Smooth muscle cell (in vitro differentiated cells): ENCODE measurements at regions not wholly inside any gene's neighbourhood (a gene's known extent, or its start where the extent isn't known, plus 50 kb on each side); places are given as distances from the start of the nearest gene placed in this dataset.

ENCODE experiments used
- DNase-seq: peaks from one replicate; lab custom pipeline; 2025; ENCODE audit not compliant: unreplicated experiment; lab: John Stamatoyannopoulos, UW
- H2AFZ ChIP-seq: fragments of 200-600 bp; sonication (generic); 2 replicates; pipeline ENCODE4 v1.6.0; 2016; ENCODE audit warnings: antibody characterized with exemption, low read depth, mild to moderate bottlenecking
- H3F3A ChIP-seq: fragments of 200-600 bp; sonication (generic); 2 replicates; pipeline ENCODE4 v1.6.0; 2017; ENCODE audit warnings: antibody characterized with exemption, low read depth
- H3K27ac ChIP-seq: fragments of 200-600 bp; sonication (generic); 2 replicates; pipeline ENCODE4 v1.5.1; 2016; ENCODE audit warnings: low read depth, mild to moderate bottlenecking
- H3K27me3 ChIP-seq: fragments of 200-600 bp; sonication (generic); 2 replicates; pipeline ENCODE4 v1.6.1; 2016; ENCODE audit warnings: low read depth, mild to moderate bottlenecking
- H3K36me3 ChIP-seq: fragments of 200-600 bp; sonication (generic); 2 replicates; pipeline ENCODE4 v1.5.1; 2016; ENCODE audit warnings: low read depth
- H3K4me1 ChIP-seq: fragments of 200-600 bp; sonication (generic); 2 replicates; pipeline ENCODE4 v1.5.1; 2016; ENCODE audit warnings: low read depth
- H3K4me2 ChIP-seq: fragments of 200-600 bp; sonication (generic); 2 replicates; pipeline ENCODE4 v1.6.0; 2016; ENCODE audit warnings: mild to moderate bottlenecking
- H3K4me3 ChIP-seq: fragments of 200-600 bp; sonication (generic); 2 replicates; pipeline ENCODE4 v1.5.1; 2016; ENCODE audit warnings: mild to moderate bottlenecking
- H3K79me2 ChIP-seq: fragments of 200-600 bp; sonication (generic); 2 replicates; pipeline ENCODE4 v1.6.0; 2016; ENCODE audit warnings: low read depth, mild to moderate bottlenecking
- H3K9ac ChIP-seq: fragments of 200-600 bp; sonication (generic); 2 replicates; pipeline ENCODE4 v1.6.0; 2016; ENCODE audit warnings: low read depth
- H3K9me3 ChIP-seq: fragments of 200-600 bp; sonication (generic); replicated peaks from 2 replicates; pipeline ENCODE4 v1.5.1; 2016; ENCODE audit warnings: low read depth
- H4K20me1 ChIP-seq: fragments of 200-600 bp; sonication (generic); 2 replicates; pipeline ENCODE4 v1.6.0; 2016; ENCODE audit warnings: low read depth
- CTCF ChIP-seq: fragments of 200-600 bp; sonication (generic); IDR thresholded peaks from 2 replicates; pipeline ENCODE4 v1.5.1; 2017; ENCODE audit warnings: borderline replicate concordance, mild to moderate bottlenecking, antibody characterized with exemption; ENCODE audit not compliant: insufficient read depth, poor library complexity, severe bottlenecking
- WGBS: methylation state at CpG from one replicate; pipeline ENCODE4 v1.1.7; 2016; ENCODE audit warnings: low lambda C conversion rate; 5-methylcytosine and 5-hydroxymethylcytosine counted together

DNA sequence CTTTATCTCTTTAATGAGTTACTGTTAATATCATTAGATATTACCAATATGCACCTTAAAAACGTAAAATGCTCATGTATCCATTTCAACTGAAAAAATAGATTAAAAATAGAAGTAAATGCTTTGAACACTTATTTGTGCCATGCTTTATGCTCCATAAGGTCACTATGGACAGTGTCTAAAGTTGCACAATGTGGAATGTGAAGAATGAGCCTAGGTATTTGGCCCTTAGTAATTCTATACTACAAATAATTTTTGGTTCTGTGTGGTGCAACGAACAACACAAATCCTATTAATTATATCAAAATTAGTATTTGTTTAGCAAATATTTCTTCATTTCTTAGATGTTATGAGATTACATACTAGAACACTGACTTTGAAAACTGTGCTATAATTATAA lies 469.9 kb upstream of the TUSC1 start:
- Histone ChIP-seq H3K79me2 (no peaks in the 10 kb centered on the region), H3K27me3 (no peaks in the 10 kb centered on the region), H3K9ac (no peak overlapping the region), H3K36me3 (no peaks in the 10 kb centered on the region), H3K27ac (no peak overlapping the region), H3K9me3 (no peaks in the 10 kb centered on the region), H3K4me1 (peaks cover 3% of the 10 kb centered on the region), H4K20me1 (no peaks in the 10 kb centered on the region), H3K4me3 (no peak overlapping the region), H2AFZ (no peak overlapping the region), H3K4me2 (no peak overlapping the region), H3F3A (no peaks in the 10 kb centered on the region)
- WGBS: 87% methylated on average over 2 of the region's 2 CpGs
- no peak for TF ChIP-seq CTCF
- DNase-seq: no peak

DNA sequence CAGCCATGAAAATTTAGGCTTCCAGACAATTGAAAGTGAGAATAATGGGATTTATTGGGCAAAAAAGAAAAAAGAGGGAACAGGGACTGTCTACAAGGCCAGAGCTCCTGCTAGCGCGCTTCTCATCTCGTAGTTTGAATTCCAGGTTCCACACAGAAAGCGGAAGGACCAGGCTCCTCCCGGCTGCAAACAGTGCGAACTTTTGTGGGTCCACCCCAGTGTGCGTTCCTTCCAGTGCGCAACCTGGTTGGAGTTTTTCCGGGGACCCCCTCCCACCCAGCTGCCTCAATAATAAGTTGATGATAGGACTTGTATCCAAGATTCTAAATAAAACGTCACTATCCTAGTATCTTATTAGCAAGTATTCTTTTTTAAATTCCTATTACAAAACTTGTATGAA lies 467.7 kb upstream of the TUSC1 start:
- Histone ChIP-seq H3K9me3 (no peaks in the 10 kb centered on the region), H3K4me1 (no peaks in the 10 kb centered on the region), H3K36me3 (no peaks in the 10 kb centered on the region), H3K27me3 (no peaks in the 10 kb centered on the region), H3K4me2 (no peak overlapping the region), H3F3A (no peaks in the 10 kb centered on the region), H3K27ac (no peak overlapping the region), H3K9ac (no peak overlapping the region), H4K20me1 (no peaks in the 10 kb centered on the region), H2AFZ (no peak overlapping the region), H3K79me2 (no peaks in the 10 kb centered on the region), H3K4me3 (no peak overlapping the region)
- TF ChIP-seq CTCF: no peak
- no peak for DNase-seq
- WGBS: 96% methylated on average over 10 of the region's 10 CpGs

GRCh38 chr9:26142631-26143030 lies 464.4 kb upstream of the TUSC1 start:
- 90% methylated on average over 6 of the region's 6 CpGs for WGBS

More at GRCh38 chr9:26142631-26143030, 464.4 kb upstream of the TUSC1 start:
- Histone ChIP-seq H3K4me3 (no peak overlapping the region), H3K27ac (no peak overlapping the region), H3K79me2 (no peaks in the 10 kb centered on the region), H3K9me3 (no peaks in the 10 kb centered on the region), H2AFZ (no peak overlapping the region), H3F3A (no peaks in the 10 kb centered on the region), H3K27me3 (no peaks in the 10 kb centered on the region), H3K4me1 (no peaks in the 10 kb centered on the region), H3K9ac (no peak overlapping the region), H3K4me2 (no peak overlapping the region), H3K36me3 (no peaks in the 10 kb centered on the region), H4K20me1 (no peaks in the 10 kb centered on the region)
- no peak for DNase-seq
- no peak for TF ChIP-seq CTCF
